ENCODE measurements at regions not wholly inside any gene's neighbourhood (a gene's known extent, or its start where the extent isn't known, plus 50 kb on each side); places are given as distances from the start of the nearest gene placed in this dataset.

DNA sequence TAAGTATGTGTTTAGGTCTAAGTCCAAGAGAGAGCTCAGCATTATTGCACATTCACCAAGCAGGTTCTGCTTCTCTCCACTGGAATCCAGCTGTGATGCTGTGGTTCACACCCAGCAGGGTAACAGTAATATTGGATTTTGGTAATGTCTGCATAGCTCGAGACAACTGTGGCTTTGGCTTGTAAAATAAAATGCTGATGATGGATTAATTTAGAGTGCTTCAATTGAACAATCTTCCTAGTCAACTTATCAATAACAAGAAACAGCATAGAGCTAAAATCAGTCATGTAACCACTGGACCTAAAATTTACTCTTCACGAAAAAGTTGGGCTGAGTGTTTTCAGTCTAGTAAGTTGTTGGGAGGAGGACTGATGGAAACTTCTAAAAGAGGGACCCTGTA is 709.2 kb downstream of the TYW1 start:
- TF ChIP-seq EZH2 (IDR thresholded peaks at IDR 0.05; ENCODE audit: borderline replicate concordance, low read depth, low read length, poor library complexity, severe bottlenecking) (no peak), CTCF (conservative IDR thresholded peaks at IDR 0.05; ENCODE audit: low read depth, low read length) (no peak)

Measured in A673 (cell line).